ENCODE measurements at regions not wholly inside any gene's neighbourhood (a gene's known extent, or its start where the extent isn't known, plus 50 kb on each side); places are given as distances from the start of the nearest gene placed in this dataset.

DNA sequence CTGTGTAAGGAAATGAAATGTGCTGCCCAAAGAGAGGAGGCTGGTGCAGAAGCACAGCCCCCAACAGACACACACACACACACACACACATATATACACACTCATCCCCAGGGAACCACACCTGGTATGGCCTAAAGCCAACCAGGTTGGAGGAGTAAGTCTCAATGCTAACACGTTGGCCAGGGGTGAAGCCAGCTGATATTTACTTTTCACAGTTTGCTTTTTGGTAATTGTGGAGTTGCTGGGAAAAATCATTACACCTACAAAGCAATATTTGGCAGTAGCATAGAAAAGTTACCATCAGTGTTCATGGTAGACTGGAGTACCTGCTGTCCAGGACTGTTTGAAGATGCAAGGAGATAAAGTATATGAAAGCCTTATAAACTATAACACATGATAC lies 50.3 kb upstream of the NAA20 start:
- no CpG with 5 or more reads among the region's 1 CpG for WGBS (ENCODE audit: insufficient coverage)
- ChIA-PET CTCF (interaction anchor here (1.5 kb wide), 1 partner anchor 62 kb away, joined by 3 read pairs; no protein-coding TSS in a partner anchor), POLR2A (no interaction called here)
- TF ChIP-seq, protein P1, sequence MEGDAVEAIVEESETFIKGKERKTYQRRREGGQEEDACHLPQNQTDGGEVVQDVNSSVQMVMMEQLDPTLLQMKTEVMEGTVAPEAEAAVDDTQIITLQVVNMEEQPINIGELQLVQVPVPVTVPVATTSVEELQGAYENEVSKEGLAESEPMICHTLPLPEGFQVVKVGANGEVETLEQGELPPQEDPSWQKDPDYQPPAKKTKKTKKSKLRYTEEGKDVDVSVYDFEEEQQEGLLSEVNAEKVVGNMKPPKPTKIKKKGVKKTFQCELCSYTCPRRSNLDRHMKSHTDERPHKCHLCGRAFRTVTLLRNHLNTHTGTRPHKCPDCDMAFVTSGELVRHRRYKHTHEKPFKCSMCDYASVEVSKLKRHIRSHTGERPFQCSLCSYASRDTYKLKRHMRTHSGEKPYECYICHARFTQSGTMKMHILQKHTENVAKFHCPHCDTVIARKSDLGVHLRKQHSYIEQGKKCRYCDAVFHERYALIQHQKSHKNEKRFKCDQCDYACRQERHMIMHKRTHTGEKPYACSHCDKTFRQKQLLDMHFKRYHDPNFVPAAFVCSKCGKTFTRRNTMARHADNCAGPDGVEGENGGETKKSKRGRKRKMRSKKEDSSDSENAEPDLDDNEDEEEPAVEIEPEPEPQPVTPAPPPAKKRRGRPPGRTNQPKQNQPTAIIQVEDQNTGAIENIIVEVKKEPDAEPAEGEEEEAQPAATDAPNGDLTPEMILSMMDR (IDR thresholded peaks at IDR 0.05): no peak
- TF ChIP-seq EZH2 (IDR thresholded peaks at IDR 0.05; ENCODE audit: borderline replicate concordance, insufficient read depth, low read depth, low read length, poor library complexity, severe bottlenecking): no peak
- H3K9ac ChIP-seq (ENCODE audit: low read length): no peak overlapping the region
- H3K4me1 ChIP-seq (ENCODE audit: control insufficient read depth in 2 of 2, insufficient read depth in 2 of 2, low read length in 2 of 2): peaks cover 0 to 7% of the 10 kb centered on the region in 2 donors
- intact Hi-C loops (cut with micrococcal nuclease): no loop called here
- Mint-ChIP-seq H3K9me3 (ENCODE audit: insufficient read depth) (no peaks in the 10 kb centered on the region), H3K27ac (no peak overlapping the region), H3K4me3 (no peak overlapping the region), H3K27me3 (no peaks in the 10 kb centered on the region), H3K4me1 (peaks cover 6% of the 10 kb centered on the region)
- H3K27me3 ChIP-seq (replicated peaks in 1 of 4; ENCODE audit: control extremely low read depth in 1 of 4, control insufficient read depth in 3 of 4, insufficient read depth in 4 of 4, low read length in 3 of 4): no peaks in the 10 kb centered on the region
- no peak for DNase-seq
- H3K27ac ChIP-seq (ENCODE audit: low read length in 2 of 2): no peak overlapping the region
- no peaks in the 10 kb centered on the region for H4K20me1 ChIP-seq (ENCODE audit: control insufficient read depth, insufficient read depth, low read length, poor library complexity, severe bottlenecking)
- no peaks in the 10 kb centered on the region for H3K9me3 ChIP-seq (ENCODE audit: control extremely low read depth in 1 of 3, control insufficient read depth in 2 of 3, insufficient read depth in 1 of 3, low read length in 2 of 3)
- H3K4me2 ChIP-seq (replicated peaks; ENCODE audit: low read depth, low read length, poor library complexity, severe bottlenecking): no peak overlapping the region
- H3K4me3 ChIP-seq (ENCODE audit: control extremely low read depth in 1 of 5, extremely low read depth in 1 of 5, insufficient read depth in 1 of 5, low read depth in 2 of 5, low read length in 4 of 5): no peak overlapping the region
- H3K79me2 ChIP-seq (ENCODE audit: control insufficient read depth, insufficient read depth, low read length): no peaks in the 10 kb centered on the region
- no peak overlapping the region for H2AFZ ChIP-seq (ENCODE audit: insufficient read depth, low read depth, low read length, poor library complexity, severe bottlenecking)
- H3K36me3 ChIP-seq (replicated peaks in 1 of 2; ENCODE audit: control extremely low read depth in 1 of 2, control insufficient read depth in 1 of 2, extremely low read depth in 1 of 2, insufficient read depth in 2 of 2, low read length in 1 of 2): no peaks in the 10 kb centered on the region
- ATAC-seq (ENCODE audit: low read depth): no peak
